HG02610 (cell line): ENCODE measurements at regions not wholly inside any gene's neighbourhood (a gene's known extent, or its start where the extent isn't known, plus 50 kb on each side); places are given as distances from the start of the nearest gene placed in this dataset.
"Not testable (repeated sequence)": the region's sequence is repeated elsewhere in the genome, so short reads cannot be mapped to it uniquely, and the experiment has no call there.

ENCODE experiments used
- ATAC-seq: cut with Tn5 transposase; IDR thresholded peaks from one replicate; pipeline ENCODE4 v1.9.1; 2021; ENCODE audit warnings: mild to moderate bottlenecking, moderate library complexity; ENCODE audit not compliant: unreplicated experiment

DNA sequence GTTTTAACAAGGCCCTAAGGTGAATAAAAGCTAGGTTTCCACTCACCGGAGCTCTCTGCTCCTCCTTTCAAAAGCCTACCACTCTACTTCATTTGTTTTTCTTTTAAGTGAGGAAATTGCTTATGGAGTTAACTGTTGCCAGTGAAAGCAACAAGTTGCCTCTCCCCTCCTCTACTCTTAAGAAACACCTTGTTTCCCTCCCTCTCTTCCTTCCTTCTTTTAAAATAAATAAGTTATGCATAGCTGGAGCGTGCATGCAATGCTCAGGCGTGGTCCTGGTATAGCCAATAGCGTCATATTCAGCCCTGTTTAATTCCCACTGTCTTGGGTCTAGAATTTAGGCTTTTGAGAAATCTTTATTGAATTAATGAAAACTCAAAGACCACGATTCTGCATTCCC, 101.1 kb upstream of the IGF1R start:
- ATAC-seq: no peak

DNA sequence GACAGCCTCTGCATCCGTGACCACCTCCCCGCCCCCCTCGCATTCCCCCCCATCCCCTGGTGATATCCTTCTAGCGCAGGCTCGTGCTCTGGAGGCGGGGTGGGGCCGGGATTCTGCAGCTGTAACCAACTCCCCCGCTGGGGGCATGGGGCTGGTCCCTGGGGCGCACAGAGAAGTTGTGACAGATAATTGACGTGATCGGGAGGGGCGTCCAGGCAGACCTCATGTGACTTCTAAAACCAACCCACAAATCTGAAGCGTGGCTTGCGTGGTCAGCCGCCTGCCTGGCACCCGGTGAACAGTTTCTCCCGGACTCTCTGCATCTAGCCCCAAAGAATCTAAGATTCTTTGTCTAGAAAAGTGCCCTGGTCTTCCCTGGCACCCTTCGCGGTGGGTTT, 100.6 kb upstream of the IGF1R start:
- ATAC-seq: no peak

DNA sequence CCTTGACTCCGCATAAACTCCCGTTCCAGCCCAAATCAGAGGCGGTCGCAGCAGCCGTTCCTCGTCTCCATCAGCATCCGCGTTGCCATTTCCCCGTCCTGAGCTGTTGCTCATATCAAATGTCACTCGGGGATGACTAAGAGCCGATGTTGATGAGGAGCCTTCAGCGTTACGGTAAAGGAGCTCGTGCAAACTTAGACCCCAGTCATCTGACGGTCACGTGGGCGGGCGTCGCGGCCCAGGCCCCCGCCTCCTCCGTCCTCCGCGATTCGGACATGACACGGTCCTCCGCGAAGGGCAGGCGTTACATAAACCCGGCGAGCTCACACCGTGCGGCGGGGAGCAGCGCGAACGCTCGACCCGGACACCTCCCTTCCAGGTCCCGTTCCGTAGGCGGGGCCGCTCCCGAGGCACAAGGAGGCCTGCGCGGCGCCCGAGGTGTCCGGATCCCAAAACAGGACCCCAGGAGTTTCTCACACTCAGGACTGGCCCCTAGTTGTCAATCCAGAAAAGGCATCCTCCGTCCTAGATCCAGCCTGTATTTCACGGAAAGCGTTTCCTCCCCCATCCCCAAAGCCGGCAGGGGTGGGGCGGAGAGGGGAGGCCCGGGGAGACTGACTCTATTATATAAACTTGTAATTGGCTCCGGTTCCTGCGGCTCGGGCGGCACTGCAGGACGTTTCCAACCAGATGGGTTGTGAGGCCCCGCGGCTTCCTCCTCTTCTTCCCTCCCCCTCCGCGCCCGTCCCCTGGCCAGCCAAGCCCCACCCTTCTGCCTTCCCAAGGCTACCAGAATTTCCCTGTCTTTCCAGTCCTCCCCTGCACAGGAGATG, 100.0 kb upstream of the IGF1R start:
- ATAC-seq: no peak

DNA sequence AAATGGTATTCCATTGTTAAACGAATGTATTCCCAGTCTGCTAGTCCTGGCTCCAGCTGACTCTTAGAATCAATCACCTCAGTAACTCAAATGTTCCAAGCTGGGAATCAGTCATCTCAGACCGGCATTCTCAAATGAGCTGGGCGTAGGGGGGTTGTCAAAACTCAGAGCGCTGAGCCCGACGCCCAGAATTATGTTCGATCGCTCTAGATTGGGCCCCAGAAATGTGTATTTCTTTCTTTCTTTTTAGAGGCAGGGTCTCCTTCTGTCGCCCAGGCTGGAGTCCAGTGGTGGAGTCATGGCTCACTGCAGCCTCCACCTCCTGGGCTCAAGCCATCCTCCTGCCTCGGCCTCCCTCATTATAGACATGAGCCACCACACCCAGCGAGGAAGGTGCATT, 99.3 kb upstream of the IGF1R start:
- no peak for ATAC-seq

DNA sequence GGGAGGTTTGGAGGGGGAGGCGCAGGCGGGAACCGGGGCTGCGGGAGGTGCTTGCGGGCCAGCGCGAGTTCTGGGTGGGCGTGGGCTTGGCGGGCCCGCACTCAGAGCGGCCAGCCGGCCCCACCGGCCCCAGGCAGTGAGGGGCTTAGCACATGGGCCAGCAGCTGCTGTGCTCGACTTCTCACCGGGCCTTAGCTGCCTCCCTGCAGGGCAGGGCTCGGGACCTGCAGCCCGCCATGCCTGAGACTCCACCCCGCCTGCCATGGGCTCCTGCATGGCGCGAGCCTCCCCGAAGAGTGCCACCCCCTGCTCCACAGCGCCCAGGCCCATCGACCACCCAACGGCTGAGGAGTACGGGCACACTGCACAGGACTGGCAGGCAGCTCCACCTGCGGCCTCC, 98.6 kb upstream of the IGF1R start:
- no peak for ATAC-seq

DNA sequence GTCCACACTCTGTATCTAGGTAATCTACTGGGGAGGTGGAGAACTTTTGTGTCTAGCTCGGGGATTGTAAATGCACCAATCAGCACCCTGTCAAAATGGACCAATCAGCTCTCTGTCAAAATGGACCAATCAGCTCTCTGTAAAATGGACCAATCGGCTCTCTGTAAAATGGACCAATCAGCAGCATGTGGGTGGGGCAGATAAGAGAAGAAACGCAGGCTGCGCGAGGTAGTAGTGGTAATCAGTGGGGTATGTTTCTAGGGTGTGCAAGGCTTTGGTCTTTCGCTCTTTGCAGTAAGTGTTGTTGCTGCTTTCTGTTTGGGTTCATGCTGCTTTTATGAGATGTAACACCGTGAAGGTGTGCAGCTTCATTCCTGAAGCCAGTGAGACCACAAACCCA, 98.0 kb upstream of the IGF1R start:
- not testable (repeated sequence) for ATAC-seq

DNA sequence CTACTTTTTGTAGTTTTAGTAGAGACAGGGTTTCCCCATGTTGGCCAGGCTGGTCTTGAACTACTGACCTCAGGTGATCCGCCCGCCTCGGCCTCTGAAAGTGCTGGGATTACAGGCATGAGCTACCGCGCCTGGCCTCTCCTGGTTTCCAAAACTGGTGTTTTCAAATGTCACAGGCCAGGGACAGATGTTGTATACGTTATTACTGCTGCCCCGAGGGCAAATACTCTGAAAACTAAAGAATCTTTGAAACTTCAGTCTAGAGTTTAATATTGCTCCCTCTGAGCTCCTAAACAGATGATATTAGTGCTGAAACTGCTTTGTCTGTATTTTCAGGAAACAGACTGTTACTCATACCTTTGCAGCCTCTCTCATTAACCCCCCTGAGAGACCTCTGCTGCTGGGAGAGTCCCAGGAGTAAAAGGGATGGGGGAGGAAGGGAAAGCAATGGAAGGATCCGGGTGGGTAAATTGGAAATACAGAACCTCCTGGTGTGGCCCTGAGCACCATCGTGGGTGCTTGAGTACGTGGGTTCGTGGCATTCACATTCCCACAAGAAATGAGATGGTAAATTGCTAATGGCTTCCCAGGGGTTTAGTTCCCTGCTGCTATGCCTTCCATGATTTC, 96.3 kb upstream of the IGF1R start:
- no peak for ATAC-seq

DNA sequence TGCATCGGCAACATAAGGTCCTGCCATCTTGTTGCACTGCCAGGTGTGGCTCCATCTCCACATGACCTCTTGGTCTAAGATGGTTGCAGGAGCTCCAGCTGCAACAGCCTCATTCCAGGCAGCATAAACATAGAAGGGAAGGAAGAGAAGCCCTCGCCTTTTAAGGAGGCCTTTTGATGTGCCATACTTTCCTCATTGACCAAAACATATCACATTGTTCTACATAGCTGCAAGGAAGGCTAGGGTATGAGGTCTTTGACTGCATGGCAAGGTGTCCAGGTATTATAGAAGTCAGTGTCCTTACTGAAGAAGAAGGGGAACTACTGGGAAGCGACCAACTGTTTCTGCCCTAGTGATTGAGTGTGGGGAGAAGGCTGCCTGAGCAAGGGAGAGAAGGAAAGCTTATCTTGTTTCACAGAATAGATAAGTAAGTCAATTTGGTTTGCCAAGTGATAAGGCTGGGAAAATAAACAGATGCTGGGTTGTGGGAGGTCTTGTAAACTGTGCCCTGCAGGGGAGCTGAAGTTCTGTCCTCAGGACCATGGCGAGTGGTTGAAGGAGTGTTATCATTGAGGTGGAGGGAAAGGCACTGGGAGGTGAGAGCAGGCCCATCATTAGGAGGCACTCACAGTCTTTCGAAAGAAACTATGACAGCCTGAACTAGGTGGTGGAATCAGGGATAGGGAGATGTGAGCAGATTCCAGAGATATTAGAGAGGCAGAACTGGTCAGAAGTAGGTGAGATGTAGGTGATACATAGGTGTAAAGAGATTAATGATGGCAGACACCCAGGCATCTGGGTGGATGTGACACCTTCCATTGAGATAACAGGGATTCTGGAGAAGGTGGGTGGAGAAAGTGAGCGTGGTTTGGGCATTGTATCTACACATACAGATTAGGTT, 93.8 kb upstream of the IGF1R start:
- ATAC-seq: no peak

DNA sequence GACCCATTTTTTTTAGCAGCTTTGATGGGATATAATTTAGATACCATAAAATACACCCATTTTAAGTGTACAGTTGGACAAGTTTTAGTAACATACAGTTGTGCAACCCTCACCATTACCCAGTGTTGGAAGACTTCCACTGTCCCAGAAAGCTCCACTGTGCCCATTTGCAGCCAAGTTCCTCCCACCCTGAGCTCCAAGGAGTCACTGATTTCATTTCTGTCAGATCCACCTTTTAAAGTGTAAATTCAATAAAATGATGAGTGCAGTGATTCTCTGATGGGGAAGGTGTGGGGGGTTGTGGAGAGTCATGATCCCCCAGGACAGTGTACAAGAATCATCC, 93.2 kb upstream of the IGF1R start:
- no peak for ATAC-seq

DNA sequence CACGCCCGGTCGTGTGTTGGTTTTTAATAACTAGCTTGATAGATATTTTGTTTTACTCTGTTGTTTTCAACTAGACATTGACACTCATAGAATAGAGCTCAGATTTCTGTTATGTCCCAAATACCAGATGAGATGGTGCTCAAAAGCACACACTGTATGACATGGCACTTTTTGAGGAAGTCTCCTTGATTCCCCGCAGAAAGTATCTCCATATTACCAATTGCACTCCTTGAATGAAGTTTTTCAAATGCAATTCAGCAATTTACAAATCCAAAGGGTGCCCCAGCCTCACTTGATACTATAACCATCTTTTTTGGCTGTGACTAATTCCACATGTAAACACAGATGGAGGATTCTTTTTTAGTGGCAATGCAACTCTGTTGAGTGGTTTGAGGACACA, 92.0 kb upstream of the IGF1R start:
- no peak for ATAC-seq

DNA sequence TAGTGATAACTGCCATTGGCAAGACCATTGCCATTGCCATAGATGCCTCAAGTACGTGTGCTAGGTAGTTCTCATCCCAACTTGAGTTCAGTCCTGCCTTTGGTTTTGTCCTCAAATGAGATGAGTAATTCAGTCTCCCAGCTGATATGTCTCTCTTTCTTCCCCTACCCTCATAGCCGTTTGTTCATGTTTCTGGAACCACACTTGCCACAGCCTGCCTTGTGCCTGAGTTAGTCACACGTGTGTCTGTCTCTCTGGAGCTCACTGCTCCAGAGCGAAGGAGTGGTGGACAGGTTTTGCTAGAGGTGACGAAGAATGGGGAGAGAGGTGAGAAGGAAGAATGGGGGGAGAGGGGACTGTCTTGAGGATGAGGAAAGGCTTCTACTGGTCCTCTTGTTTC, 88.0 kb upstream of the IGF1R start:
- no peak for ATAC-seq

DNA sequence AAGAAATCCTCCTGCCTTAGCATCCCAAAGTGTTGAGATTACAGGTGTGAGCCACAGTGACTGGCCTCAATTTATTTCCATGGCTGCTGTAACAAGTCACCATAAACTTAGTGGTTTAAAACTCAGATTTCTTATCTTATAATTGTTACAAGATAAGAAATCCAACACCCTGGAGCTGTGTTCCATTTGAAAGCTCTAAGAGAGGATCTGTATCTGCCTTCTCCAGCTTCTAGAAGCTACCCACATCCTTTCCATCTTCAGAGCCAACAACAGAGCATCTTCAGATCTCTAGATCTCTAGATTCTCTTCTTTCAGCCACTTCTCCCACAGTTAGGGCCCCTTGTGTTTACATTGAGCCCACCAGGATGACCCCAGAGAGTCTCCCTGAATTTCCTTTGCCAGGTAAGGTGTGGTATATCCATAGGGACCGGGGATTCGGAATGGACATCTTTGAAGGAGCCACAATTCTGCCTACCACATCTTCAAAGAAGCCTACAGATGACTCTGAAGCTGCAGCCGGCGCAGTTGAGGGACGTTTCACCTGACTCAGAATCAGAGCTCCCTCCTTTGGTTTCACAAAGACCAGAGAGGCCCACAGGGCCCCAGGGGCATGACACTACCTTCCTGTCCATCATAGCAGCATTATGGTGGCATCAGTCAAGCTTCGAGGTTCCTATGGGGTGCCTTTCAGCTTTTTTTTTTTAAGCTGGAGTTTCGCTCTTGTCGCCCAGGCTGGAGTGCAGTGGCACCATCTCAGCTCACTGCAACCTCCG, 87.0 kb upstream of the IGF1R start:
- ATAC-seq: no peak

DNA sequence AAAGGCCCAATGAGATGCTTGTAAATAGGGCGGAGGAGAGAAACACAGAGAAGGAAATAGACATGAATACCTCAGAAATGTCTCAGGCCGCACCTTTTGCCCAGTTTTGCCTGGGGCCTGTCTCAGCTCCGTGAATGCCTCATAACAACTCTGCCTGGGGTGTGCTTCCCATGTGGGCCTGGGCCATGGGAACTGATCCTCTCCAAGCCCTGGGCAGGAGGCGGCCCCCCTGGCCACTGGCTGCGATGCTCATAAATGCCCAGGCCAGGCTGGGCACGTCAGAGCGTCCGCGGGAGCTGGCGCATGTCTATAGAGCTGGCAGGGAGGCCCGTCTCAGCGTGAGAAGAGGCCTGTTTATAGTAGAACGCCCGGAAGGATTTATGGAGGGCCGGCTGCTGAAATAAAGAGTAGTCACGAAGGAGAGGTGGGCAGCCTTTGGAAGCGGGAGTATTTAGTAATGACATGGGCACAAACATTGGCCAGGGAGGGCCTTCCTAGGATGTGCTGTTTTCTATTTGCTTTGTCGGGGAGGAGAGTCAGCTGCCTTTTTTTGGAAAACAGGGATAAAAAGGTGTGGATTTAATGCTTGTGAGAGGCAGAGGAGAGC, 85.9 kb upstream of the IGF1R start:
- no peak for ATAC-seq

DNA sequence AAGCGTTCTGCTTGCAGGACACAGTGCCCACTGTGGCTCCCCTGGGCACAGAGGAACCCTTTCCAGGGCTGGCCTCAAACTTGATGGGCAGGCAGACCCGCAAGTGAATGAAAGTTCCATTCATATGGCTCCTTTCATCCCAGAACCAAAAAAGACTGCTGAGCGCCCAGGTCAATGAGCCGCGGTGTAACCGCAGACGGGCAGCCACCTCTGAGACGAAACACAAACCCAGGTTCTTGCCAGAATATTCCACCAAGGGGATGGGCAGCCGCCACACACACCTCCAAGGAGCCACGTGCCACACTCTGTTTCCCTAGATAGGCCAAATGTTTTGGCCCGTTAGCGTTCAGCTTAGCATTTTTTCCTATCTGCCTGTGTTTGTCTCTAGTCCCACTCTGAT, 82.8 kb upstream of the IGF1R start:
- no peak for ATAC-seq

DNA sequence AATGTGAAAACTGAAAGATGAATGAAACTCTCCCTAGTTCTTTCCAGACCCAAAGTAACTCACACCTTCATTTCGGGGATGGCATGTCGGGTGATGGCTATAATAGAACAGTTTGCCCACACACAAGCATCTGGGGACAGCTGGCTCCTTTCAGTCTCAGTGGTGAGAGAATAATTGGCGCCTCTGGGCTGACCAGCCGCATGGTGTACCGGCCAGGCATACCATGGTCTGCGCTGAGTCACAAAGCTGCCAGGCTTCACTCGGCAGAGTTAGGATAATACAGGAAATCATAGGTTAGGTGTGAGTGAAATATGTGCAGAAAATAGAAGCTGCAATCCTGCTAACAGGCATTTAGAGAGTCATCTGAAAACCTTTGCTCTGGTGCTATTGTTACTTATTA, 80.4 kb upstream of the IGF1R start:
- no peak for ATAC-seq

DNA sequence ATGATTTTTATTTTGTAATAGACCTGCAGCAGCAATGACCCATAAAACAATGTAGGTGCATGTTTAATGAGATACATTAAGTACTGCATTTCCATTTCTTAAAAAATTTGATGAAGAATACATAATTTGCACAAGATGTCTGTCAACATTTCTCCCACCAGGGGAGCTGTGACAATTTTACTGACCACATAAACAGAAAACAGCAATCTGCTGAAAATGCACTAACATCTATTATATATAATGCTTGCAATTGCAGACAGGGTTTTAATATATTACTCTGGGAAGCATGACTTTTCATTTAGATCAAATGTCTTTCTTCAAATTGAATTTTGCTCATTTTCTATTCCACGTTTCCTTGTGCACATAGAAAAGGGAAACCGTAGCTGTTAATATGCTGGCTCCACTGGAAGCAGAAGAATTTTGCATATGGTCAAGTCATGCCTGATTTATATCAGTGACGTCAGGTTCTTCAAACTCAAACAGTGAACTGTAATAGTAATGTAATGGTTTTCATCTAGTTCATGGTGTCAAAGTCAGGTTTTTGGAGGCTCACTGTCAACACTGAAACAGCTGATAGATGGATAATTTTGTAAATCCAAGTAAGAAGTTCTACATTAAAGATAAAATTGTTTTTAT, 79.8 kb upstream of the IGF1R start:
- ATAC-seq: no peak

DNA sequence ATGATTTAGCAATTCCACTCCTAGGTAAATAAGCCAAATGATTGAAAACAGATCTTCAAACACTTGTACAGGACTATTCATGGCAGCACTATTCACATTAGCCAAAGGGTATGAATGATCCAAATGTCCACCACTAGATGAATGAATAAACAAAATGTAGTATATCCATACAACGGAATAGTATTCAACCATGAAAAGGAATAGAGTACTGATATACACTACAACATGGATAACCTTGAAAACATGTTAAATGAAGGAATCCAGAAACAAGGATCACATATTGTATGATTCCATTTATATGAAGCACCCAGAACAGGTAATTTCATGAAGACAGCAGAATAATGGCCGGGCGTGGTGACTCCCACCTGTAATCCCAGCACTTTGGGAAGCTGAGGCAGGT, 78.2 kb upstream of the IGF1R start:
- ATAC-seq: no peak

DNA sequence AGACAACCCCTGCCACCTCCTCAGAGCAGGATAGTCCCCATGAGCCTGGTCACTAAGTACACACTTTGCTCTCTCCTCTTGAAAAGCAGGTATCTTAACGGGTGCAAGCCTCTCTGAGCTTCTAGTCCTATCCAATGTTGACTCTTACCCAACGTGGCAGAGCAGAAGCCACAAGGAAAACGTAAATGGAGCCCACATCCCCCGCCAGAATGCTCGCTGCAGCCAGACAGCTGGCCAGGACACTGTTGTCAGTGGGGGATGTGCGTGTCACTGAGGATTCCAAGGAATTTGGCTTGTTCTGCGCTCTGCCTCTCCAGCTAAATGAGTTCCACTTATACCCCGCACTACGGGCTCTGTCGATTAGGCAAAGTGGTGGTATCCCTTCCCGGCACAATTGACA, 67.8 kb upstream of the IGF1R start:
- ATAC-seq: no peak

DNA sequence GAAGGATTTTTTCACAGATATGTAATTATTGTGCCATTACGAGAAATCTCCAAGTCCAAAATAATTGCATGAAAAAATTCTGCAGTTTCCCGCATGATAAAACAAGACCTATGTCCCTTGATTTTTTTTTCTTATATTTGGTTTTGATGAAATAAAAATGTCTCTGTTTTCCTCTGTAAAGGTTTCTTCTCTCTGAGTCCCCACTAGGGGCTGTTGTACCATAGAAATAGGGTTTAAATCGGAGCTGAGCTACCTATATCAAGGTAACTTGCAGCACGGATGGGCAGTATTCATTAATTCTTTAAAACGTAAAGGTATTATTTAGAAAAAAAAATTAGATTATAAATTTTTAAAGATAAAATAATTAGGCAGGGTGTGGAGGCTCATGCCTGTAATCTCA, 66.6 kb upstream of the IGF1R start:
- ATAC-seq: no peak

DNA sequence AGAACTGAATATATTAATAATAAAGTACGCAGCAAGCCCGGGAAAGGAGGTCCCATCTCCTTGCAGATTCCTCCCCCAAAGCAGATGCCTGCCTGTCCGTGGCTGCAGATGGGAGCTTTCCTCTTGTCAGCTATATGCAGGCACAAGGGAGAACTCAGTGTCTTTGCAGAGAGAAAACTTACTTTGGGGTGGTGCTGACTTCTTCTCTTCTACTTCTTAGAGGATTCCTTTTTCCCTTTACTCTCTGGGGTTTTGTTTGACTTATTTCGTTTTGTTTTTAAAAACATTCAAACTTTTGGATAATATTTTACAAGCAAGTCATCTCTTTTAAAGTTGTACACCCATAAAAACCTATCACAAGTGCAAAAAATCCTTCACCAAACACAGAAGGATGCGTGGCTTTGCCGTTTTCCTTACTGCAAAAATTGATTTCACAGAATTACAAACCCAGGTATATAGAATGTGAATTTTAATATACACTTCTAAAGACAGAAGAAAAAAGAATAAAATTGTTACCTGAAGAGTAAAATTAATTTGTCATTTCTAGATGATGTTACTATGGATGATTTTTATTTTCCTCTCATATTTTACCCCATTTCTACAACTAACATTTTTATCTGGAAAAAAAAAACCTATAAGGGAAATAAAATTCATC, 65.3 kb upstream of the IGF1R start:
- ATAC-seq: no peak
